Neural cell (in vitro differentiated cells): ENCODE measurements at regions not wholly inside any gene's neighbourhood (a gene's known extent, or its start where the extent isn't known, plus 50 kb on each side); places are given as distances from the start of the nearest gene placed in this dataset.

Source experiments
- CTCF ChIP-seq: fragments of 450-650 bp; IDR thresholded peaks from 2 replicates; pipeline ENCODE4 v1.5.1; 2014; ENCODE audit warnings: antibody characterized with exemption, mild to moderate bottlenecking, moderate library complexity; ENCODE audit not compliant: poor library complexity, severe bottlenecking
- POLR2AphosphoS5 ChIP-seq: IDR thresholded peaks from 2 replicates; pipeline ENCODE4 v1.6.1; 2012
- REST ChIP-seq: IDR thresholded peaks from 2 replicates; pipeline ENCODE4 v1.6.1; 2012; ENCODE audit warnings: borderline replicate concordance

- no peak for TF ChIP-seq CTCF
- no peak for TF ChIP-seq REST
- no peak for TF ChIP-seq POLR2AphosphoS5
These were observed 818.7 kb upstream of the TENM3 start for GRCh38 chr4:181424362-181425016.
